ENCODE measurements at regions not wholly inside any gene's neighbourhood (a gene's known extent, or its start where the extent isn't known, plus 50 kb on each side); places are given as distances from the start of the nearest gene placed in this dataset.

GRCh38 chr10:91034042-91034441 is 113.2 kb upstream of the ANKRD1 start:
- no peak for DNase-seq (ENCODE audit: low spot score)
- POLR2A ChIA-PET (ENCODE audit: low non-redundant PET), result no interaction called here
- H3K27ac ChIP-seq, result no peak overlapping the region
- CTCF ChIA-PET, result no interaction called here
- TF ChIP-seq CTCF (conservative IDR thresholded peaks at IDR 0.05; ENCODE audit: low read depth), result no peak

- TF ChIP-seq CTCF (conservative IDR thresholded peaks at IDR 0.05; ENCODE audit: low read depth), result no peak
- peak; percentile 26 for DNase-seq (ENCODE audit: low spot score)
- POLR2A ChIA-PET (ENCODE audit: low non-redundant PET), result interaction anchor here (0.7 kb wide), 1 partner anchor 12 kb away, joined by 5 read pairs; no protein-coding TSS in a partner anchor
- no peak overlapping the region for H3K27ac ChIP-seq
- CTCF ChIA-PET, result interaction anchor here (0.6 to 0.7 kb wide), 2 partner anchors 216 to 1009 kb away, joined by 3 to 5 read pairs; no protein-coding TSS in a partner anchor
Observed at GRCh38 chr10:91034494-91035159, 113.7 kb upstream of the ANKRD1 start.

GRCh38 chr10:91035650-91036292 is 114.9 kb upstream of the ANKRD1 start:
- no peak for DNase-seq (ENCODE audit: low spot score)
- POLR2A ChIA-PET (ENCODE audit: low non-redundant PET), result no interaction called here
- no peak overlapping the region for H3K27ac ChIP-seq
- CTCF ChIA-PET, result no interaction called here
- TF ChIP-seq CTCF (conservative IDR thresholded peaks at IDR 0.05; ENCODE audit: low read depth), result no peak

GRCh38 chr10:91036807-91037411 is 116.0 kb upstream of the ANKRD1 start:
- TF ChIP-seq CTCF (conservative IDR thresholded peaks at IDR 0.05; ENCODE audit: low read depth), result no peak
- no peak for DNase-seq (ENCODE audit: low spot score)
- ChIA-PET CTCF (no interaction called here), POLR2A (ENCODE audit: low non-redundant PET) (no interaction called here)
- no peak overlapping the region for H3K27ac ChIP-seq

- no peak overlapping the region for H3K27ac ChIP-seq
- ChIA-PET POLR2A (ENCODE audit: low non-redundant PET) (no interaction called here), CTCF (interaction anchor here (0.9 kb wide), 1 partner anchor 211 kb away, joined by 3 read pairs; no protein-coding TSS in a partner anchor)
- no peak for TF ChIP-seq CTCF (conservative IDR thresholded peaks at IDR 0.05; ENCODE audit: low read depth)
- DNase-seq (ENCODE audit: low spot score), result no peak
Observed at GRCh38 chr10:91038971-91039370, 118.1 kb upstream of the ANKRD1 start.

- H3K27ac ChIP-seq, result no peak overlapping the region
- no peak for DNase-seq (ENCODE audit: low spot score)
- TF ChIP-seq CTCF (conservative IDR thresholded peaks at IDR 0.05; ENCODE audit: low read depth), result no peak
- POLR2A ChIA-PET (ENCODE audit: low non-redundant PET), result no interaction called here
- CTCF ChIA-PET, result interaction anchor here (0.6 to 0.7 kb wide), 2 partner anchors 10 to 36 kb away, joined by 3 read pairs; no protein-coding TSS in a partner anchor
Observed at GRCh38 chr10:91040343-91040742, 119.5 kb upstream of the ANKRD1 start.
